ENCODE measurements at regions not wholly inside any gene's neighbourhood (a gene's known extent, or its start where the extent isn't known, plus 50 kb on each side); places are given as distances from the start of the nearest gene placed in this dataset.
"Not testable (repeated sequence)": the region's sequence is repeated elsewhere in the genome, so short reads cannot be mapped to it uniquely, and the experiment has no call there.

GRCh38 chr9:17888964-17889363, 310.1 kb downstream of the SH3GL2 start:
- not testable (repeated sequence) for DNase-seq (ENCODE audit: low read depth in 2 of 3, low spot score in 1 of 3)

DNA sequence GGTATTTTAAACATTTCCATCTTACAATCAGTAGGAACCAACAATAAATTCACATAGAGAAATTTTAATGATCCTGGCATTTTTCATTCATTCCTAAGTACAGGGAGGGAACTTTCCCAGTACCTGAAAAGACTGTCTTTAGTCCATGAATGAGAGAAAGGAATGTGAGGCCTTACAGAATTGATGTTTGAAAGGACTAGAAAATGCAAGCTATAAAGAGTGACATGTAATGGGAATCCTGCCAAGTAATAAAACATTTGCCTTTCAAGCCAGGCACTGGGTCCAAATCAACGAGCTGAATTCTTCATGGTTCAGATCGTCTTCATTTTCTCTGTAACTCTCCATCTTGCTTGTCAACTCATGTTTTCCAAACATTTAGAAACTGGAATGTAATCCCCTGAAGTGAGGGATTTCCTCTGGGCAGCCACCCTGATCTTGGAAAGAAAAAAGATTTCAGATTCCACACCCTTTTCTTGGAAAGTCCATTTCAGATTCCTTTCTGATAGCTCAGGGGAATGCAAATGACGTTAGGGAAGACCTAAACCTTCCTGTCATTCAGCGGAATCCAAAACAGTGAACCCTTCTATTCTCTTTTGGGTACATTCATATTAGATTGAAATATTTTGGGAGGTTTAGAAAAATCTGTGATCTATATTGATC, 315.8 kb downstream of the SH3GL2 start:
- no peak for DNase-seq (ENCODE audit: low read depth in 2 of 3, low spot score in 1 of 3)

DNA sequence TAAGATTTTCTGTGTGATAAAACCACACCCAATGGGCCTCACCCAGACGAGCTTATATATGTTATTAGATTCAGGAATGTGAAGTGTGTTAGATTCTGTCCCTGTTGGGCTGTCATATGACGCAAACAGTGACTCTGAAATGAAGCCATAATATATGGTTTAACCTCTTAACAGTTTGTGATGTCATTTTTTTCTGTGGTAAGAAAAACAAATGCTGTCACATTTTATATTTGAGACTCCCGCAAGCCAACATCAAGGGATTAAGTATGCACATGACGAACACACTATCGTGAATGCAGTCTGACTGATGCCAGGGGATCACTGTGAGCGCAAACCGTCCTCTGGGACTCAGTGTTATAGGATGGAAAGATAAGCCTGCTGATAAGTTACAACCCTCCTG, 321.7 kb downstream of the SH3GL2 start:
- DNase-seq (ENCODE audit: low read depth in 2 of 3, low spot score in 1 of 3) = no peak

DNA sequence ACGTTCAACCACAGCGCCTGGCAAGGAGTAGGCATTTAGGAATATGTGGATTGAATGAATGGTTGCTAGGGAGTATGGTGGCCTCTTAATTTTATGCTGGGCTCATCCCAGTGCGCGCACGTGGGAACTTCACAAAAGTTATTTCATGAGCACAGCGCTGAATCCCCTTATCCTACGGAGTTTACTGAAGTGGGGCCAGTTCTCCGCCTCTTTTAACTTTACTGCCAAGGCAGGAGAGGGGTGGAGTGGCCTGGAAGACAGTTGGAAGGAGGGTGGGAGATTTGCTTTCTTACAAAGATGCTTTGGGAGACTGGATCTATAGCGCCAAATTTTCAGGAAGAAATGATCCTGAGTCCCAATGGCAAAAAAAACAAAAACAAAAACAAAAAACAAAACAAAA, 326.5 kb downstream of the SH3GL2 start:
- no peak for DNase-seq (ENCODE audit: low read depth in 2 of 3, low spot score in 1 of 3)

DNA sequence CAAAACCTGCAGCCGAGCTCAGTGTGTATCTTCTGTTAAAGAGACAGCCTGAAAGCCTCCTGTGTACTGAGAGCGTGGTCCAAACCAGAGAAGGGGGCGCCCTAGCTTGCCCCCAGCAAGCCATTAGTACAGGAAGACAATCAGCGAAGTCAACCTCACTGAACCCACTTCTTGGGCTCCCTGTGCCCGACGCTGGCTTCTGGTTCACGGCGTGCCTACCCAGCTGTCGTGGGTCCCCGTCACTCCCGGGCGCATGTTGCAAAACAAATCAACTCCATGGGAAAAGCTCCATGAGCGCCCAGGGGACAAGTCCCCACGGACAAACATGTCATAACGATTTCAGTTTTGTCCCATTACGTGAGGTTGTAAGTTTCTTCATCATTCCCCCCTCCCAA, 326.9 kb downstream of the SH3GL2 start:
- DNase-seq (ENCODE audit: low read depth in 2 of 3, low spot score in 1 of 3) = no peak

GRCh38 chr9:17906176-17906840, 327.4 kb downstream of the SH3GL2 start:
- no peak for DNase-seq (ENCODE audit: low read depth in 2 of 3, low spot score in 1 of 3)

DNA sequence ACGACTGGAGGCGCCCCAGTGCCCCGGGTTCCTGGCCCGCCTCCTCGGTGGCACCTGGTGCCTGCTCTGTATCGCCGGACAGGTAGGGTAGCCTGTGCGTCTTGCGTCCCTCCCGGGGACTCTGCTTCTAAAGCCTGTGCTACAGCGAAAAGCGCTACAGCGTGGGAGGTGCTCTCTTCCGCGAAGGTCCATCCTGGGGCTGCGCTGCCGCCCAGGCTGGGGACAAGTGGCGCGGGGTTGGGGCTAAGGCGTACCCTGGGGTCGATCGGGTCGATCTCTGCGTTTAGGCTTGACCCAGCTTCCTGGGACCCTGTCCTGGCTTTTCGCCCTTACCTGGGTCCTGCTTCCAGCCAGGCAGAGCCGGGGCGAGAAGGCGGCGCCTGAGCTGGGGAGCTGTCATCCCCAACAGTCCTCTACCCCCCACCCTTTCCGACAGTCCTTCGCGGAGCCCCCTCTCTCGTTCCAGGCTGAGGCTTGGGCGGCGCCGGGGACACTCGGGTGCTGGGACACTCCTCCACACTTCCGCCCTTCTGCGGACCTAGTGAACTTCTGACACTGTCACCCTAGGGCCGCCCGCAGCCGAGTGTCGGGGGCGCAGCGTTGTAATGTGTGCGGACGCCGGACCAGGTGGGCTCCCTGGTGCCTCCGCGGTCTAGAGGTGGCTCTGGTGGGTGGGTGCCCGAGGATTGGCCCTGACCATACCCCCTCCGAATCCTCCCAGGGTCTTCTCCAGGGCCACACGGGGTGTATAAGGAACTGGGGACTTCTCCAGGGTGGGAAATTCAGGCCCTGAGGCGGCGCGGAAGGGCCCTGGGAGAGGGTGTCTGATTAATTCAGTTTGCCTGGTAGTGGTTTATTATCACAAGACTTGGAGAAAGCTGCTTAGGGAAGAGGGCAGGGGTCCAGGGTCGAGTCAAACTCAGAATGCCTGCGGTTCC, 328.2 kb downstream of the SH3GL2 start:
- no peak for DNase-seq (ENCODE audit: low read depth in 2 of 3, low spot score in 1 of 3)

- DNase-seq (ENCODE audit: low read depth in 2 of 3, low spot score in 1 of 3) = no peak
These were observed 329.1 kb downstream of the SH3GL2 start for GRCh38 chr9:17907779-17908508.

DNA sequence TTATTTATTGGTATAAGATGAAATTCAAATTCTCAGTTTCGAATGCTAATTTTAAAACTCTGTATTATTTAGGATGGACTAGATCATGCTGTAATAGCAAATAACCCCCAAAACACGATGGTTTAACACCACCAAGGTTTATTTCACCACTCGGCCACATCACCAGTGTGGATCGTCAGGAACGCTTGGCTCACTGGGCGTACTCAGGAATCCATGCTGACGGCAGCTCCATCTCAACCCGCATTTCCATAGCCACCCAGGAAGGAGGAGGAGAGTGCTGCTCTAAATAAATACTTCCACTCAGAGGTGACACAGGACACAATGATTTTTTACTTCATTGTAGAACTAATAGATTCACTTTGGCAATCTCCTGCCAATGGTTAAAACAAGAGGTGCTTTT, 347.4 kb downstream of the SH3GL2 start:
- no peak for DNase-seq (ENCODE audit: low read depth in 2 of 3, low spot score in 1 of 3)

DNA sequence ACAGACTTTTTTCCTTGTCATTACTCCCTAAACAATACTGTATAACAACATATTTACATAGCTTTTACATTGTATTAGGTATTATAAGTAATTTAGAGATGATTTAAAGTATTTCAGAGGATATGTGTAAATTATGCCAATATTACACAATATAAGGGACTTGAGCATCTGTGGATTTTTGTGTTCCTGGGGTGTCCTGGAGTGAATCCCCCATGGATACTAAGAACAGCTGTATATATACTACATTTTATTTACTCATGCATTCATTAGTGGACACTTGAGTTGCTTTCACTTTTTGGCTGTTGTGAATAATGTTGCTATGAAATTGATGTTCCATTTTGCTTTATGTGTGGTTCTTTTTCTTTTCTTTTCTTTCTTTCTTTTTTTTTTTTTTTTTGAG, 348.8 kb downstream of the SH3GL2 start:
- no peak for DNase-seq (ENCODE audit: low read depth in 2 of 3, low spot score in 1 of 3)

- no peak for DNase-seq (ENCODE audit: low read depth in 2 of 3, low spot score in 1 of 3)
These were observed 349.4 kb downstream of the SH3GL2 start for GRCh38 chr9:17928228-17928627.

GRCh38 chr9:17928768-17929167, 349.9 kb downstream of the SH3GL2 start:
- DNase-seq (ENCODE audit: low read depth in 2 of 3, low spot score in 1 of 3) = no peak

GRCh38 chr9:17929506-17929905, 350.6 kb downstream of the SH3GL2 start:
- DNase-seq (ENCODE audit: low read depth in 2 of 3, low spot score in 1 of 3) = no peak

GRCh38 chr9:17930071-17930470, 351.2 kb downstream of the SH3GL2 start:
- DNase-seq (ENCODE audit: low read depth in 2 of 3, low spot score in 1 of 3) = no peak

DNA sequence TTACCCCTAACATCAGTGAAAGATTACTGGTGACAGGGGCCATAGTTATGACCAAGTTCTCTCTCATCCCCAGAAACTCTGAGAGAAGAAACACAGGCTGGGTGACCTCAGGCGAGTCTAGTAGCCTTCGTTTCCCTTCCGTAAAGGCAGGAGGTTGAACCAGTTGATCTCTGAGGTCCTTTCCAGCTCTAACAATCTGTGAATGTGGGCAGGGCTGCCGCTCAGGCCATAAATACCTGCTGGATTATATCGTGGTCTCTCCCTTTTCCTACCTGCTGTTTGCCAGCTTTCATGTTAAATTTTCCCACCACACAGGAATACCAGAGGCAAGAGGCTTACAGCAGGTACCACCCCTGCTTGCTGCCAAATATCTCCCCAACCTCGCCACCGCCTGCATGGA, 357.5 kb downstream of the SH3GL2 start:
- DNase-seq (ENCODE audit: low read depth in 2 of 3, low spot score in 1 of 3) = no peak

- no peak for DNase-seq (ENCODE audit: low read depth in 2 of 3, low spot score in 1 of 3)
These were observed 359.3 kb downstream of the SH3GL2 start for GRCh38 chr9:17938035-17938655.

- no peak for DNase-seq (ENCODE audit: low read depth in 2 of 3, low spot score in 1 of 3)
These were observed 363.6 kb downstream of the SH3GL2 start for GRCh38 chr9:17942498-17942897.

DNA sequence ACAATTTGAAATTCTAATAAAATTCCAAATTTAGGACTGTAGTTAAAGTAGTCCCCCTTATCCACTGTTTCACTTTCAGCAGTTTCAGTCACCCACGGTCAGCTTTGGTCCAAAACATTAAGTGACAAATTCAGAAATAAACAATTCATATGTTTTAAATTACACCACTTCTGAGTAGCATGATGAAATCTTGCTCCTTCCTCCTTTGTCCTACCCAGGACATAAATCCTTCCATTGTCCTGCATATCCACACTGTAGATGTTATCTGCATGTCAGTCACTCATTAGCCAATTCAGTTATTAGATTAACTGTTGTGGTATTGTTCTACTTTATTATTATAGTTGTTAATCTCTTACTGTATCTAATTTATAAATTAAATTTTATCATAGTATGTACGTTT, 376.5 kb downstream of the SH3GL2 start:
- DNase-seq (ENCODE audit: low read depth in 2 of 3, low spot score in 1 of 3) = no peak

GRCh38 chr9:17958363-17958762, 379.5 kb downstream of the SH3GL2 start:
- DNase-seq (ENCODE audit: low read depth in 2 of 3, low spot score in 1 of 3) = no peak

DNA sequence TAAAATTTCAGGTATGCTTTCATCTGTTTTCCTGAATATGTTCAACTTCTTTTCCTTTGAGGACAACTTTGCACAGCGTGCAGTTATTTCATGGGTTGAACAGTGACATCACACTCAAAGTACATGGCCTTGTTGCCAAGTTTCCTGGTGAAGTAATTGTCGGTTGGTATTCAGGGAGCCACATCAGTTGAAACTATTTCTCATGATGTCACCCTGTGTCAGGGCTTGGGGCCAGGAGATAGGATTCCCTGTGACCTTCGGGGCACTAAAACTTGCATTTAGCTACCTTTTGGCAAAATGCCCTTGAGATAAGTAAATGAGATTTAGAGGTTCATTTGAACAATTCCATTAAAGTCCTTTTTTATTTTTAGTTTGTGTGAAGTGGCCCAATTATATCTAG, 383.9 kb downstream of the SH3GL2 start:
- DNase-seq (ENCODE audit: low read depth in 2 of 3, low spot score in 1 of 3) = no peak

DNA sequence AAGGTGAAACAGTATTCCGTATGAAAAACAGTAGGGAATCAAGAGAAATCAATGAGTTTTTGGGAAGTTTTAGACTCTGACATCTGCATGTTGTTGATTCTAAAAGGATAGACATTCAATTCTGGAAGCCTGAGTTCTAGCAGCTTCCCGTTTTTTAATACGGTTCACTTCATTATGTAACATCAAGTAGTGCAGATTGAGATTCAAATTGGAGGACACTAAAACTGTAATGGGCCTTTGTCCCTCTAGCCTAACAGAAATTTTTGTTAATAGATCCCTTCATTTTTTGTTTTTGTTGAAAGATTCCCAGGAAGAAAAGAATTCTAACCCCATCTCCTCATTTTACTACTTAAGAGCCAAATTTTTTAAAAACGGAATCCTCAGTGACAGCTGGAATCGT, 384.6 kb downstream of the SH3GL2 start:
- no peak for DNase-seq (ENCODE audit: low read depth in 2 of 3, low spot score in 1 of 3)
